HEK293T (cell line): ENCODE measurements at regions not wholly inside any gene's neighbourhood (a gene's known extent, or its start where the extent isn't known, plus 50 kb on each side); places are given as distances from the start of the nearest gene placed in this dataset.
"Not testable (repeated sequence)": the region's sequence is repeated elsewhere in the genome, so short reads cannot be mapped to it uniquely, and the experiment has no call there.

Source experiments
- FOXM1 ChIP-seq: fragments of 450-650 bp; IDR thresholded peaks from 2 replicates; pipeline ENCODE4 v1.6.1; 2017; ENCODE audit warnings: mild to moderate bottlenecking, borderline replicate concordance
- NFRKB ChIP-seq: fragments of 450-650 bp; IDR thresholded peaks from 2 replicates; pipeline ENCODE4 v1.6.1; 2016; ENCODE audit warnings: mild to moderate bottlenecking, moderate library complexity

- not testable (repeated sequence) for TF ChIP-seq NFRKB, FOXM1
These were observed 65.6 kb upstream of the SLC39A8 start for GRCh38 chr4:102410884-102411283.
